ENCODE measurements at regions not wholly inside any gene's neighbourhood (a gene's known extent, or its start where the extent isn't known, plus 50 kb on each side); places are given as distances from the start of the nearest gene placed in this dataset.

- DNase-seq (ENCODE audit: low spot score), result no peak
- Histone ChIP-seq H3K36me3 (ENCODE audit: insufficient read depth, low read length, poor library complexity, severe bottlenecking) (no peaks in the 10 kb centered on the region), H3K4me1 (ENCODE audit: insufficient read depth, low read length, poor library complexity, severe bottlenecking) (no peaks in the 10 kb centered on the region), H3K27ac (ENCODE audit: low read depth, low read length, poor library complexity, severe bottlenecking) (no peak overlapping the region), H3K4me3 (ENCODE audit: low read depth, low read length, poor library complexity, severe bottlenecking) (no peak overlapping the region), H3K27me3 (replicated peaks; ENCODE audit: insufficient read depth, low read depth, low read length, poor library complexity) (no peaks in the 10 kb centered on the region), H3K9me3 (ENCODE audit: low read depth, low read length, poor library complexity, severe bottlenecking) (no peaks in the 10 kb centered on the region)
- no TSS peak for BruUV-seq (replicated peaks)
- no peak for TF ChIP-seq EZH2 (IDR thresholded peaks at IDR 0.05; ENCODE audit: borderline replicate concordance, low read depth, low read length, poor library complexity, severe bottlenecking)
- TF ChIP-seq CTCF (conservative IDR thresholded peaks at IDR 0.05; ENCODE audit: low read depth, low read length), result no peak
- intact Hi-C loops (cut with micrococcal nuclease; ENCODE audit: unreplicated experiment), result no loop called here
- CTCF ChIA-PET, result no interaction called here
- POLR2A ChIA-PET (ENCODE audit: low non-redundant PET), result no interaction called here
Measured at GRCh38 chr7:68031180-68031943, 1034.7 kb downstream of the TYW1 start.

GRCh38 chr7:68038621-68039314 is 1042.1 kb downstream of the TYW1 start:
- intact Hi-C loops (cut with micrococcal nuclease; ENCODE audit: unreplicated experiment), result no loop called here
- TF ChIP-seq CTCF (conservative IDR thresholded peaks at IDR 0.05; ENCODE audit: low read depth, low read length) (no peak), EZH2 (IDR thresholded peaks at IDR 0.05; ENCODE audit: borderline replicate concordance, low read depth, low read length, poor library complexity, severe bottlenecking) (no peak)
- no TSS peak for BruUV-seq (replicated peaks)
- no peaks in the 10 kb centered on the region for H3K27me3 ChIP-seq (replicated peaks; ENCODE audit: insufficient read depth, low read depth, low read length, poor library complexity)
- H3K36me3 ChIP-seq (ENCODE audit: insufficient read depth, low read length, poor library complexity, severe bottlenecking), result no peaks in the 10 kb centered on the region
- H3K4me3 ChIP-seq (ENCODE audit: low read depth, low read length, poor library complexity, severe bottlenecking), result no peak overlapping the region
- H3K27ac ChIP-seq (ENCODE audit: low read depth, low read length, poor library complexity, severe bottlenecking), result no peak overlapping the region
- DNase-seq (ENCODE audit: low spot score), result no peak
- H3K4me1 ChIP-seq (ENCODE audit: insufficient read depth, low read length, poor library complexity, severe bottlenecking), result no peaks in the 10 kb centered on the region
- POLR2A ChIA-PET (ENCODE audit: low non-redundant PET), result no interaction called here
- CTCF ChIA-PET, result no interaction called here
- H3K9me3 ChIP-seq (ENCODE audit: low read depth, low read length, poor library complexity, severe bottlenecking), result no peaks in the 10 kb centered on the region

GRCh38 chr7:68041554-68041953 is 1044.9 kb downstream of the TYW1 start:
- no peak for DNase-seq (ENCODE audit: low spot score)
- ChIA-PET CTCF (no interaction called here), POLR2A (ENCODE audit: low non-redundant PET) (no interaction called here)
- Histone ChIP-seq H3K36me3 (ENCODE audit: insufficient read depth, low read length, poor library complexity, severe bottlenecking) (no peaks in the 10 kb centered on the region), H3K27me3 (replicated peaks; ENCODE audit: insufficient read depth, low read depth, low read length, poor library complexity) (no peaks in the 10 kb centered on the region), H3K9me3 (ENCODE audit: low read depth, low read length, poor library complexity, severe bottlenecking) (no peaks in the 10 kb centered on the region), H3K27ac (ENCODE audit: low read depth, low read length, poor library complexity, severe bottlenecking) (no peak overlapping the region), H3K4me3 (ENCODE audit: low read depth, low read length, poor library complexity, severe bottlenecking) (no peak overlapping the region), H3K4me1 (ENCODE audit: insufficient read depth, low read length, poor library complexity, severe bottlenecking) (no peaks in the 10 kb centered on the region)
- intact Hi-C loops (cut with micrococcal nuclease; ENCODE audit: unreplicated experiment), result no loop called here
- no TSS peak for BruUV-seq (replicated peaks)
- TF ChIP-seq EZH2 (IDR thresholded peaks at IDR 0.05; ENCODE audit: borderline replicate concordance, low read depth, low read length, poor library complexity, severe bottlenecking), result no peak
- no peak for TF ChIP-seq CTCF (conservative IDR thresholded peaks at IDR 0.05; ENCODE audit: low read depth, low read length)

Data from A673 (cell line).